ENCODE measurements at regions not wholly inside any gene's neighbourhood (a gene's known extent, or its start where the extent isn't known, plus 50 kb on each side); places are given as distances from the start of the nearest gene placed in this dataset.

DNA sequence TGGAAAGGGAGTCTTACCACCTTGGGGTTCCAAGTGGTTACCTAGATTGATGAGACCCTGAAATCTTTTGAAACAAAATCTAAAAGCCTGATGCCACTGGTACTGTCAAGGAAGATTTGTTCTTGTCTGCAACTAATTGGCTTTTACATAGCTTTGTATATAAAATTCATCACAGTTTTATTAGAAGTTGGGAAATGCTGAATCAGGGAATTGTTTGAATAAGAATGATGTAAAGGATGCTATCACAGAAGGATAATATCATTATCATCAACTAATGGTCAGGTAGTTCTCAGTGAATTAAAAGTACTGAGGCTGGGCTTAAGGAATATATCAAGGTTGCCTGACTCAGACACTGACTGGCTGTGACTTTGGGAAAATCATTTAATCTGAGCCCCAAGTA, 248.3 kb upstream of the STXBP6 start:
- TF ChIP-seq POLR2AphosphoS5 (IDR thresholded peaks at IDR 0.05; ENCODE audit: low read depth, low read length) = no peak
- TF ChIP-seq SIN3A (IDR thresholded peaks at IDR 0.05; ENCODE audit: borderline replicate concordance, insufficient read depth, low read length) = no peak
- TF ChIP-seq TAF1 (IDR thresholded peaks at IDR 0.05; ENCODE audit: borderline replicate concordance, insufficient read depth, low read length) = no peak
